ES-I3 (cell line): ENCODE measurements at regions not wholly inside any gene's neighbourhood (a gene's known extent, or its start where the extent isn't known, plus 50 kb on each side); places are given as distances from the start of the nearest gene placed in this dataset.

Experiments used
- H3K36me3 ChIP-seq: 2 replicates; pipeline ENCODE4 v1.6.1; 2013; ENCODE audit warnings: mild to moderate bottlenecking, low read length, control low read depth, moderate library complexity; ENCODE audit not compliant: insufficient read depth
- H3K4me1 ChIP-seq: 2 replicates; pipeline ENCODE4 v1.6.1; 2013; ENCODE audit warnings: mild to moderate bottlenecking, control low read depth, low read length; ENCODE audit not compliant: insufficient read depth
- H3K9ac ChIP-seq: 2 replicates; pipeline ENCODE4 v1.6.1; 2013; ENCODE audit warnings: low read depth, mild to moderate bottlenecking, low read length, moderate library complexity
- H3K9me3 ChIP-seq: 2 replicates; pipeline ENCODE4 v1.6.1; 2013; ENCODE audit warnings: mild to moderate bottlenecking, low read length, moderate library complexity; ENCODE audit not compliant: control insufficient read depth, insufficient read depth

GRCh38 chr6:5871296-5871695 is 135.4 kb downstream of the NRN1 start:
- Histone ChIP-seq H3K9ac (no peak overlapping the region), H3K4me1 (no peaks in the 10 kb centered on the region), H3K9me3 (no peaks in the 10 kb centered on the region), H3K36me3 (no peaks in the 10 kb centered on the region)

DNA sequence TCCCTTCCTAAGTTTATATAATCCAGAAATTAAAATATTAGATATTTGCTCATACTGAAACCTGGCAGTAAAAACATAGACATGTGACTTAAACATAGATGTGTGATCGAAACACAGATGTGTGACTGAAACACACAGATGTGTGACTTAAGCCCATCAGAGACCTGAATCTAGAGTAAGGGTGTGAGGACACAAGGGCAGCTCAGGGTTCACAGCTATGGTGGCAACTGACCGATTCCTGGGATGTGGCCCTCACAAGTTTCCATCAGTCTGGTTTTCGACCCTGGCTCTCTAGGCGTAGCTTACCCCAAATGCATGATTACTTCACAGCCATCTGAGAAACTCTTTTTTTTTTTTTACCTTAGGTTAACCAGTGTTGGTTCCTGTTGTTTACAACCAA is 137.0 kb downstream of the NRN1 start:
- Histone ChIP-seq H3K4me1 (no peaks in the 10 kb centered on the region), H3K9ac (no peak overlapping the region), H3K9me3 (no peaks in the 10 kb centered on the region)

GRCh38 chr6:5869261-5869660 is 137.5 kb downstream of the NRN1 start:
- H3K9me3 ChIP-seq, result no peaks in the 10 kb centered on the region
- no peaks in the 10 kb centered on the region for H3K36me3 ChIP-seq
- H3K9ac ChIP-seq, result no peak overlapping the region
- no peaks in the 10 kb centered on the region for H3K4me1 ChIP-seq

More for the DNA sequence above, 137.0 kb downstream of the NRN1 start:
- no peaks in the 10 kb centered on the region for H3K36me3 ChIP-seq

GRCh38 chr6:5866547-5867051 is 140.1 kb downstream of the NRN1 start:
- Histone ChIP-seq H3K36me3 (no peaks in the 10 kb centered on the region), H3K9ac (no peak overlapping the region), H3K9me3 (no peaks in the 10 kb centered on the region), H3K4me1 (no peaks in the 10 kb centered on the region)

GRCh38 chr6:5865506-5866031 is 141.2 kb downstream of the NRN1 start:
- no peaks in the 10 kb centered on the region for H3K9me3 ChIP-seq
- H3K36me3 ChIP-seq, result no peaks in the 10 kb centered on the region
- no peak overlapping the region for H3K9ac ChIP-seq
- H3K4me1 ChIP-seq, result no peaks in the 10 kb centered on the region

DNA sequence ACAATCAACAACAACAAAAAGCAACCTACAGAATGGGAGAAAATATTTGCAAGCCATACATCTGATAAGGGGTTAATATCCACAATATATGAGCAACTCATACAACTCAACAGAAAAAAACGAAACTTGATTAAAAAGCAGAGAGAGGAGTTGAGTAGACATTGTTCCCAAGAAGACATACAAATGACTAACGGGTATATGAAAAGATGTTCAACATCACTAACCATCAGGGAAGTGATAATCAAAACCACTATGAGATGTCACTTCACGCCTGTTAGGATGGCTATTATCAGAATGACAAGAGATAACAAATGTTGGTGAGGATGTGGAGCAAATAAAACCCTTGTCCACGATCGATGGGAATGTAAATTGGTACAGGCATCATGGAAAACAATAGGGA is 145.9 kb downstream of the NRN1 start:
- no peak overlapping the region for H3K9ac ChIP-seq

DNA sequence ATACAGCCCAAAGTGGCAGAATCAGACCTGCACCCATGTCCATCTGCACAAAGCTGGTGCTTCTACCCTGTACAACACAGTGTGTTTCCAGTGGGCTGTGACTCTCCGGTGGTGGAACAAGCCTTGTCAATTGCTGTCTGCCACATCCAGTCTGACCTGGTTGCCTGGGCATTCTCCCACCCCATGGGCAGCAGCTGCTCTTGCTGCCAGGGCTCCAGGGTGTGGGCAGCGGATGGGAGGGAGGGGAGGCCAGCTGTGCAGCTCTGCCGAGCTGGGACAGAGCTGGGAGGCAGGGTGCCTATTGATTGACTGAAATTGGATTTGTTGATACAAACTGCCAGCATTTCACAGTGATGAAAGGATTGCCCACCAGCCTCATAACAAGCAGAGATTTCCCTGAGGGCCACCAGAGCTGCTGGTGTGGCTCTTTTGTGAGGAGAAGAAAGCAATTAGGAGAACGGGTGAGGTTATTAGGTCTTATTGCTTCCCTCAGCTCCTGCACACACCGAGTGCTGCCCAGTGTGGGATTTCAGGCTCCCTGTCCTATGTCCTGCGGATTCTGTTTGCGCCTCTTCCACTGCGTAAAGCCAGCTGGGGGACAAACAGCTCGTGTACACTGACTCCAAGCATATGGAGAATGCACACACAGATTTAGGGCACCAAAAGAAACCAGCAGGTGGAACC is 150.8 kb downstream of the NRN1 start:
- Histone ChIP-seq H3K36me3 (no peaks in the 10 kb centered on the region), H3K9ac (no peak overlapping the region), H3K9me3 (no peaks in the 10 kb centered on the region), H3K4me1 (no peaks in the 10 kb centered on the region)

More for the DNA sequence above, 145.9 kb downstream of the NRN1 start:
- no peaks in the 10 kb centered on the region for H3K4me1 ChIP-seq
- H3K9me3 ChIP-seq, result no peaks in the 10 kb centered on the region
- no peaks in the 10 kb centered on the region for H3K36me3 ChIP-seq

- H3K9me3 ChIP-seq, result no peaks in the 10 kb centered on the region
- no peaks in the 10 kb centered on the region for H3K36me3 ChIP-seq
- no peak overlapping the region for H3K9ac ChIP-seq
- H3K4me1 ChIP-seq, result 0 out of 2 replicates have a peak, but pooled peaks cover 4% of the 10 kb centered on the region
These were observed 151.8 kb downstream of the NRN1 start for GRCh38 chr6:5854899-5855298.

- Histone ChIP-seq H3K4me1 (0 out of 2 replicates have a peak, but pooled peaks cover 4% of the 10 kb centered on the region), H3K36me3 (no peaks in the 10 kb centered on the region), H3K9me3 (no peaks in the 10 kb centered on the region), H3K9ac (peak overlapping the region; percentile 61; the same call in 1 of the 2 replicates)
These were observed 155.4 kb downstream of the NRN1 start for GRCh38 chr6:5851261-5851757.

GRCh38 chr6:5850848-5851255 is 155.9 kb downstream of the NRN1 start:
- Histone ChIP-seq H3K9me3 (no peaks in the 10 kb centered on the region), H3K9ac (peak overlapping the region; percentile 61; the same call in 1 of the 2 replicates), H3K4me1 (0 out of 2 replicates have a peak, but pooled peaks cover 4% of the 10 kb centered on the region), H3K36me3 (no peaks in the 10 kb centered on the region)

- Histone ChIP-seq H3K36me3 (no peaks in the 10 kb centered on the region), H3K4me1 (0 out of 2 replicates have a peak, but pooled peaks cover 4% of the 10 kb centered on the region), H3K9ac (no peak overlapping the region), H3K9me3 (no peaks in the 10 kb centered on the region; the same call in 1 of the 2 replicates)
These were observed 159.8 kb downstream of the NRN1 start for GRCh38 chr6:5846889-5847288.

GRCh38 chr6:5846335-5846734 is 160.4 kb downstream of the NRN1 start:
- Histone ChIP-seq H3K9ac (no peak overlapping the region), H3K36me3 (no peaks in the 10 kb centered on the region), H3K9me3 (no peaks in the 10 kb centered on the region; the same call in 1 of the 2 replicates), H3K4me1 (0 out of 2 replicates have a peak, but pooled peaks cover 4% of the 10 kb centered on the region)

DNA sequence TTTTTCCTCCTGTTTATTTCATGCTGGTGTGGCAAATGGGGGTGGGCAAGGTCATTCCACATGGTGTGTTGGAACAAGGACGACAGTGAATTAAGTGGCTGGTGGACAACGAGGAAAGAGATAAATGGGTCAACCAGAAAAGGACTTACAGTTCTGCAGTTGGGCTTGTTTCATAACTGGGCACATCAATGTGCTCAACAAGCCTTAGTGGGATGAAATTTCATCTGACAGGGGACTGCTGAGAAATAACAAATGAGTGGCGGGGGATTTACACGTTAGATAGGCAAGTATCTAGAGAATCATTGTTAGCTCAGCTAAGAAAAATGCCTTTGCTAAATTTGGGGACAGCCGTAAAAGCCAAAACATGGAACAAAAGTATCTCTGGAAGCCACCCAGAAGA is 163.6 kb downstream of the NRN1 start:
- Histone ChIP-seq H3K4me1 (no peaks in the 10 kb centered on the region), H3K9me3 (no peaks in the 10 kb centered on the region; the same call in 1 of the 2 replicates), H3K9ac (no peak overlapping the region), H3K36me3 (no peaks in the 10 kb centered on the region)

DNA sequence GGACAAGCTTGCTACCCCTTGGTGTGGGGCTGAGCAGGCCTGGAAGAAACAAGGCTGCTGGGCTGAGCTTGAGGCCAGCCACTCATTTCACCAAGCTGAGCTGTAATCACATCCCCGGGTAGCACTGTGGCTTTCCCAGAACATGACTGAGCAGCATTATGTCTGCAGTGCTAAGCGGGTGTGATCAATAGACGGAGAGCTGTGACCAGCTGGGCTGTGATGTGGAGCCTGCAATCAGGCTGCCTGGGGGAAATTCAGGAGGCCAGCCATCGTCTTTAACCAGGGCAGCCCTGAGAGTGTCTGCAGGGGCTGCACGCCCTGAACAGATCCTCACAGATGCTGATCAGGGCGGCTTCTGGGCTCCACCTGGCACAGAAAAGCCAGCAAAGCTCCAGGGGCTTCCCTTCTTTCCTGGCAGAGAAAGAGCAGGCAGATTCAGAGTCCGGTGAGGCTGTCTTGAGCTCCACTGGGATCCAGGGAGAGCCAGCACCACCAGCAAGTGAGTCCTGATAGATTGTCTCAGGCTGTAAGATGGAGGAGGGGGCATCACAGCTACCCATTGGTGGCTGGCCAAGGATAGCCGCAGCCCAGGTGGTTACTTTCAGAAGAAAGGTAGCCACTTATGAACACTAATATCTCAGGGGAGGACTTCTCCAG is 165.9 kb downstream of the NRN1 start:
- H3K9me3 ChIP-seq, result no peaks in the 10 kb centered on the region; the same call in 1 of the 2 replicates
- no peaks in the 10 kb centered on the region for H3K36me3 ChIP-seq
- H3K4me1 ChIP-seq, result no peaks in the 10 kb centered on the region
- H3K9ac ChIP-seq, result no peak overlapping the region
